Prostate gland (tissue), 2 donors: ENCODE measurements at regions not wholly inside any gene's neighbourhood (a gene's known extent, or its start where the extent isn't known, plus 50 kb on each side); places are given as distances from the start of the nearest gene placed in this dataset.

Source experiments
- POLR2A ChIP-seq: fragments of 450-650 bp; IDR thresholded peaks from one replicate; pipeline ENCODE4 v1.6.1; 2016; ENCODE audit warnings: antibody characterized with exemption, mild to moderate bottlenecking
- TF ChIP-seq, protein P1 (sequence below), 4 experiments: fragments of 200-600 bp in 2 of 4; fragments of 450-650 bp in 2 of 4; sonication (generic) in 2 of 4; IDR thresholded peaks; 1 replicate in 3 of 4; 2 replicates in 1 of 4; pipeline ENCODE4 v1.5.1; 2016 to 2019; ENCODE audit warnings: antibody characterized with exemption in 4 of 4, mild to moderate bottlenecking in 2 of 4, moderate library complexity in 2 of 4

DNA sequence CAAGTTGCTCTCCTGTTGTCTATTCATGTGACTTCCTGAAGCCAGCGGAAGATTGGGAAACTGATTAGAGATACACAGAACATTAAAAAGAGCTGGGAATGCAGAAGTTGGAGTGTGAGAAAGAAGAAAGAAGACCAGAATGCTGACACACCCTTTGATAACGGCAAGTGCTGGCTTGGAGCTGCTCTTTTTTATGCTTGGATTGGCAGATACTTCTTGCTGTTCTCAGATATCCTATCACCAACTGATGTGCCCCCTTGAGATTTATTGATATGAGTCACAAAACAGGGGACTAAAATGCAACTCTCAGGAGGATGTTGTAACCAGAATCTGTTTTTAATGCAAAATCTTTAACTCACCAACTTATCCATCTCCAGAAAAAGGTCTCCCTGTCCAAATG, 56.0 kb upstream of the ASTN2 start:
- no peak for TF ChIP-seq POLR2A
- TF ChIP-seq, protein P1, sequence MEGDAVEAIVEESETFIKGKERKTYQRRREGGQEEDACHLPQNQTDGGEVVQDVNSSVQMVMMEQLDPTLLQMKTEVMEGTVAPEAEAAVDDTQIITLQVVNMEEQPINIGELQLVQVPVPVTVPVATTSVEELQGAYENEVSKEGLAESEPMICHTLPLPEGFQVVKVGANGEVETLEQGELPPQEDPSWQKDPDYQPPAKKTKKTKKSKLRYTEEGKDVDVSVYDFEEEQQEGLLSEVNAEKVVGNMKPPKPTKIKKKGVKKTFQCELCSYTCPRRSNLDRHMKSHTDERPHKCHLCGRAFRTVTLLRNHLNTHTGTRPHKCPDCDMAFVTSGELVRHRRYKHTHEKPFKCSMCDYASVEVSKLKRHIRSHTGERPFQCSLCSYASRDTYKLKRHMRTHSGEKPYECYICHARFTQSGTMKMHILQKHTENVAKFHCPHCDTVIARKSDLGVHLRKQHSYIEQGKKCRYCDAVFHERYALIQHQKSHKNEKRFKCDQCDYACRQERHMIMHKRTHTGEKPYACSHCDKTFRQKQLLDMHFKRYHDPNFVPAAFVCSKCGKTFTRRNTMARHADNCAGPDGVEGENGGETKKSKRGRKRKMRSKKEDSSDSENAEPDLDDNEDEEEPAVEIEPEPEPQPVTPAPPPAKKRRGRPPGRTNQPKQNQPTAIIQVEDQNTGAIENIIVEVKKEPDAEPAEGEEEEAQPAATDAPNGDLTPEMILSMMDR (IDR thresholded peaks at IDR 0.05) = no peak
